Caki2 (cell line): ENCODE measurements at regions not wholly inside any gene's neighbourhood (a gene's known extent, or its start where the extent isn't known, plus 50 kb on each side); places are given as distances from the start of the nearest gene placed in this dataset.
"Not testable (repeated sequence)": the region's sequence is repeated elsewhere in the genome, so short reads cannot be mapped to it uniquely, and the experiment has no call there.

ENCODE experiments used
- DNase-seq: peaks from one replicate; pipeline ENCODE4 v3.0.0-alpha.2; 2015; ENCODE audit warnings: low read depth
- in situ Hi-C: cut with HindIII; loops from 2 replicates; pipeline ENCODE4 v1.10.0; 2016; ENCODE audit warnings: low sequenced_read_pairs, low pct_unique_long_range_greater_than_20kb, mixed read lengths

DNA sequence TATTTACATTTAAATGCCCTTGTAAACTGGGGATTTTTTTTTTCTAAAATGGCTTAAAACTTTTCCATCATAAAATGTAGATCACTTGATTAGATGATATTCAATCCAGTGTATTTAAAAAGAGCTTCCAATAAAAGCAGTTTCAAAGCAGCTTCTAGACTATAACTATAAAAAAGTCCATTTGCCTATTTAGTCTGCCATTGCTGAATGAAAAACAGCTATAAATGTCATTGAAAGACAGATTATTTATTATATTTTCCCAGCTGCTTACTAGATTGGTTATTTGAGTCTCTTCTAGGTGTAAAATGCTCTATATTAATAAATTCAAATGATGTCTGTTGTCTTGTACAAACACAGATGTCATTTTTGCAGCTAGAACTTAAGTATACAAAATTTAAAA is 414.8 kb downstream of the RMST start:
- in situ Hi-C loops: no loop called here
- DNase-seq: no peak

DNA sequence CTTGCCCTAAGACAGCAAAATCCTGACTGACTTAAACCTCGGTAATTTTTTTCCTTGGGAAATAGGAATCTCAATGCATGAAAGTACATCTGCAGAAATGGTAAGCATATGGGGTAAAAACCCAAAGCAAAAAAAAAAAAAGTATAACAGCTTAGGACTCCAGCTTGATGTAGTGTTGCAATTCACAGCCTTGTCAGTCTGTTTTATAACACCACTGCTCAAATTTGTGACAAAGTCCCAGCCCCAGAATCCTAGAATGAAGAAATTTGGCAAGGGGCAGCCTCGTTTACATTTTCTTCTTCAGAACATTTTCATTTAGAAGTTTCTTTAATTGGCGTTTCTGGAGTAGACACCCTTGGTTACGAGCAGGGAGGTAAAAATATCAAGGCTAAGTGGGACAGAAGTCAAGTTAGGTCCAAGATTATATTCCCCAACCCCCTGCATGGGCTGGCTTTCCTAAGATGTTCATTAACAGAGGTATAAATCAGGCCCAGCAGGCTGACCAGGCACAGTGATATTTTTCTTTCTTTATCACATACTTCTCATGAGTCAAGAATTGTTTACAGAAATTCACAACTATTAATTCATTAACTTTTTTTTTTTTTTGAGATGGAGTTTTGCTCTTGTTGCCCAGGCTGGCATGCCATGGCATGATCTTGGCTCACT is 424.0 kb downstream of the RMST start:
- DNase-seq: no peak

DNA sequence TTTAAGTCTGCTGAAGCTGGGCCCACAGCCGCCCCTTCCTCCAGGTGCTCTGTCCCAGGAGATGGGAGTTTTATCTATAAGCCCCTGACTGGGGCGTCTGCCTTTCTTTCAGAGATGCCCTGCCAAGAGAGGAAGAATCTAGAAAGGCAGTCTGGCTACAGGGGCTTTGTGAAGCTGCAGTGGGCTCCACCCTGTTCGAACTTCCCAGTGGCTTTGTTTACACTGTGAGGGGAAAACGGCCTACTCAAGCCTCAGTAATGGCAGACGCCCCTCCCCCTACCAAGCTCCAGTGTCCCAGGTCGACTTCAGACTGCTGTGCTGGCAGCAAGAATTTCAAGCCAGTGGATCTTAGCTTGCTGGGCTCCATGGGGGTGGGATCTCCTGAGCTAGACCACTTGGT is 435.3 kb downstream of the RMST start:
- DNase-seq, in situ Hi-C loops: not testable (repeated sequence)

More for the DNA sequence above, 424.0 kb downstream of the RMST start:
- in situ Hi-C loops: no loop called here

DNA sequence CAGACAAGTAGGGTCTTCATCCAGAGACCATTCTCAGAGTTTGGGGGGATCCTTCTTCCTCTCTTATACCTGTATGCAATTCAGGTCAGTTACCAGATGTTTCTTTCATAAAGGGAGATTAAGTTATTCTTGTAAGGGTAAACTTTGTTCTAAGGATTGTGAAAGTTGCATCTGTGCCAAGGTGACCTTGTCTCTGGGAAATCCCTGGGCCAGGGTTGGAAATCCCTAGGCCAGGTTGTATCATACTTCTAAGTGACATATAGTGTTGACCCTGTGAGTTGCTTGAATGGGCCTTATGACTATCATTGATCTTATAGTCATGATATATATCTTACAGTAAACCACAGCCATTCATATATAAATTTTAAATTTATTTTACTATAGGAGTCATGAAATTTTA is 436.9 kb downstream of the RMST start:
- no peak for DNase-seq

DNA sequence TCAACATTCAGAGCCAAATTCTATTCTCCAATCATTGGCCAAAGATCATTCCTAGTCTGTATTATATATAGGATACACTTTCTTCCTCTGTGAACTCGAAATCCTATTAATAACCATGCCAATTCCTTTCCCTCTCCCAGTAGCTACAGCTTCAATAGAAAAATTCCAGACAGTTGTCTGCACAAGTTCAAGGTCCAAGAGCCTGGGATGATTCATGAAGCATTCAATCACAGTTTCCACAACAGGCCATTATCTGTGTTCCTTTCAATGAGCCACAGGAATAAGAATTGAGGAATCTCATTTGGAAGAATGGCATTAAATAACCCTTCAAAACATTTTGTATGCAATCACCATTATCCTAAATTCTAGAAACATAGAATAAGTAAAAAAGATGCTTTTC is 437.4 kb downstream of the RMST start:
- in situ Hi-C loops: no loop called here
- DNase-seq: no peak

More for the DNA sequence above, 436.9 kb downstream of the RMST start:
- in situ Hi-C loops: no loop called here

DNA sequence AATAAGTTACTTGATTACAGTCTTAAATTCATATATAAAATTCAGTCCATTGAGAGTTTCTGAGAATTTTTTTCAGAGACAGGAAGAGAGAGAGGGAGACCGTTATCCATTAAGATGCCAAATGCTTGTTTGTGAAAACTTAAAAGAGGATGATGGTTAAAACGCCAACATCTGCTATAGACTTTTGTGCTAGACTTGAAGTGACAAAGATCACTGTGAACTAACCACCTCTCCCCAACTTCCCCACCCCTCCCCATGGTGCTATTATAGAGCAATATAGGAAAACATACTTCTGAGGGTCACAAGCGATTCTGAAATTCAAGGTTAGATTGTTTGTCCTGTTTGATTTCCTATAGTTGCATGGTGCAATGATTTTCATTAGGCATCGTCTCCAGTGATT is 440.8 kb downstream of the RMST start:
- in situ Hi-C loops: no loop called here
- no peak for DNase-seq

DNA sequence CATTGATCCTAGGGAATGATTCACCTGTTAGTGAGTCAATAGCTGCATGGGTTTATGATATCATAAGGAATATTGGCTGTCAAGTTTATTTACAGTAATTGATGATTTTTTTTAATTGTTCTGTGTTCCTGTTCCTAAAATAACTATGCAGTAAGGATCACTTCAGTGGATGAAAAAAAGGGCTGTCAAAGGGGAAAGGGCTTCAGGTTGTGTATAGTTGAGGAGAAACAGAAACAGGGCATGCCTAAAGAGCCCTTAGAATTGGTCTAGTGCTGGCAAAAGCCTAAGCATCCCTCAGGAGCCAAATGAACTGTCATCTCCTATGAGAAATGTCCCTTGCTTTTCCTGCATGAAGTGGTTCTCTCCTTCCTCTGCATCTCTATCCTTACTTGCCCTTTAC is 444.9 kb downstream of the RMST start:
- in situ Hi-C loops: no loop called here
- DNase-seq: no peak

DNA sequence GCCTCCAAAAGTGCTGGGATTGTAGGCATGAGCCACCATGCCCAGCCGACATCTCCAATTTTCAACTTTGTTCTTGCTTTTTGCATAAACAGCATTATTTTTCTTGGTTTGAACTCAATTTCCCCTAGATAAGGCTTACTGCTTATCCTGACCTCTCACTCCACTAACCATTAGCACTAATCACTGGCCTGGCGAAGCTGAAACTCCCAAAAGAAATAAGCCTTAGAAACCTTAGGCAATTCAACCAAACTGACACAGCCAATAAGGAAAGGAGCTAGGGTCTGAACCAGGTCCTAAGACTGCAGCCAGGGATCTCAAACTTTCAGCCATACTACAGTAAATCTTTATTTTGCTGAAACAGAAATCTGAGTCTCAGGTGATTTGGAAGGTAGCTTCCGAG is 448.0 kb downstream of the RMST start:
- DNase-seq: no peak
- in situ Hi-C loops: no loop called here

DNA sequence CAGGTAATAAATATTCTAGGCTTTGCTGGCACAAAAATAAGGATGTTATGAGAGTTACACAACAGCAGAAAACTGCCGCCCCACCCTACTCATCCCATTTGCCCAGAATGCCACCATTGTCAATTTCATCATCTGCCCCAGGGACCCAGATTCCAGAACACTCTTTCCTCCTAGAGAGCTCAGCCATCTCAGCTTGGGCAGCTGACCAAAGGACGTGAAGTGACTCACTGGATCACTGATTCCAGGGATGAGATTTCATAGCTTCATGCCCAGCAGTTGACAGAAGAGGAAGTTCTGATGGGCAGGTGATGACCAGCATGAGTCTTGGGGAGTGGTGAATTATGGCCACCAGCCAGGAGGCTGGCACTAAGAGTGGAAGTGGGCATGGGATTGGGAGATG is 450.3 kb downstream of the RMST start:
- peak; percentile 8 for DNase-seq
- in situ Hi-C loops: no loop called here

DNA sequence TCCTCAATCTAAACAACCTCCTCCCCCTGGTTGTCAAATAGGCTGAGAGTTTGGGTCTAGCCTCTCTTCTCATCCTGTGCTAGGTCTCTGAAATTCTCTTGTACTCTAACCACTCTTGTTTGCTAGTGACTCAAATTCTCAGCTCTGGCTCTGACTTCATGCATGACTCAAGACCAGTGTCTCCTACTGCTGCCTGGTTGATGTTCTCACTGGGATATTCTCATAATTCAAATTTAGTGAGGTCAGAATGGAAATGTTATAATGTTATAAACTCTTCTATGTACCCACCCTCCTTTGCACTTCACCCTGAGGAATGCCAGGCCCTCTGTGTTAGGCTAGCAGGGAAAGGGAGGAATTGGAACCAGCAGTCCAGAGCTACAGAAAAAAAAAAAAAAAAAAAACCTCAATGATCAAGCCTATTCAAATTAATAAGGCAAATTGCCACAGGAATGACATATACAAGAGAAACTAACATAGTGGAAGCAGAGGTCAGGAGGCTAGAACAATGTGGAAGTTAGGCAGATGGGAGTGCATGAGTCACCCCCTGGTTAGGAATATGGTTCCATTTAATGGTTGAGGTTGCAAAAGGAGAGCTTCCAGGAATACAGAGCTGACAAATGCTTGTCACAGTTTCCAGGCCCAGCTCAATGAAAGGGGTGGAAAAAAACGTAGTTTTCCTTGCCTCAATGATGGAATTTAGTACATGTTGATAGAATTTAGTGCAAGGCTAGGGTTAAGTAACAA is 459.5 kb downstream of the RMST start:
- in situ Hi-C loops: no loop called here
- no peak for DNase-seq

DNA sequence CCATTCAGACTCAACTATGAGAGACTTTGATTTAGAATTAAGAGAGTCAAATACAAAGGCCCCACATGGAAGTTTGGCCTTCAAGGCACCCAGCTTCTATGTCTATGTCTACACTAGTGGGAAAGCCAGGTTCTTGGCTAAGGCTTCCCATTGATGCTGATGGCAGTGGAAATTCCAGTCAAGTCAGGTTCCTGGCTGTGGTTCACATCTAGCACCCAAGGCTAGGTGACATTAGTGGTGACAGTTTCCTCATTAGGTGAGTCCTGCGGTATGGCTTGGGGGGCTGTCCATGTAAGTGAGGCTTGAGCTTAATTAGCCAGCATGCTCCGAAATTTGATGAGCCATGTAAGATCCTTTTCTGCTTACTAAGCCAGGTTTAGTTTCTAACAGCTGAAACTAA is 460.9 kb downstream of the RMST start:
- in situ Hi-C loops: no loop called here
- DNase-seq: no peak

DNA sequence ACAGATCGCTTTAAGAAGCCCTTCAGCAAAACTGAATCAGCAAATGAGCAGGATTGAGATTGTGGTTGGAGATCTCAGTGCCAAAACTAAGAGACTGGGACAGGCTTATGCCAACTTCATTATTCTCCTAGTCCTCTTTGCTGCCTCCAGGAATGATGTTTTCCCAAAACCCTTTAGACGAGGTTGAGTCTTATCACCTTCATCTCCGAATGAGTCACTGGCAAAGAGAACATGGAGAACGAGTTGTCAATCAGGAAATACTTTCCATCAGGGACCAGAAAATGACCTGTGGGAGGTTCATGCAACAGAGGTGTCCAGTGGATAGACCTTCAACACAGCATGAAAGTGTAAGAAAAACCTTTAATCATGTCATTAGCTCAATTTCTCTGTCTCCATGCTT is 461.5 kb downstream of the RMST start:
- in situ Hi-C loops: no loop called here
- DNase-seq: no peak

DNA sequence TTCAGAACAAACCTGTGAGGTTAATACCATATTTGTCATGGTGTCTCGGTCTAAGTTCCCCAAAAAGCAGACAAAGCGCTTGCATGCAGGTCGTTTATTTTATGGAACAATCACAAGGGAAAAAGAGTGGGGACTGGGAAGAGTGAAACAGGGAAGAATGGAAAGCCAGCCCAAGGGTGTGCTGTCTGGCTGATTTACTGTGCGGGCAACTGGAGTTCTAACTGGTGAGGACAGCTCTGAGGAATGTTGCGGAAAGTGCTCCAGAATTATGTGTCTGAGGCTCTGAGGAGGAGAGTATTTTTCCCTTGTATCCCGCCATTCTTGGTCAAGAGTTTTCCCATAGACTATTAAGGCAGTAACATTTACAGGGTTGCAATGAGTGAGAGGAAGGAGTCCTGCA is 465.4 kb downstream of the RMST start:
- no peak for DNase-seq
- in situ Hi-C loops: no loop called here

DNA sequence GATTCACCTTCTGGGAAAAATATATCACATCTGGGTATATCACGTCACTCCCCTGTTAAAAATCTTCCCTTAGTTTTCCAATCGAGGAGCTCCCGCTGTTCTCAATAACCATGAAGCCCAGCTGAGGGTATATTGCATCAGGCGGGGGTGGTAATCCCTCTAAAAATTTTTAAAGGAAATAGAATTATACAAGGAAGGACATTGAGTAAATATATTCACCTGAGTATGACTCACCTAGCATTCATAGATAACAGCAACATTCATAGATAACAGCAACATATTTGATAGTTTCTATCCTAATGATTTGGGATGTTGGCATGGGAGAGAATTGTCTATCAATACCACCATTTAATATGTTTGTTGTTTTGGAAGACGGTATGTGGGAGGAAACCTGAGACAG is 473.6 kb downstream of the RMST start:
- in situ Hi-C loops: no loop called here
- DNase-seq: no peak

DNA sequence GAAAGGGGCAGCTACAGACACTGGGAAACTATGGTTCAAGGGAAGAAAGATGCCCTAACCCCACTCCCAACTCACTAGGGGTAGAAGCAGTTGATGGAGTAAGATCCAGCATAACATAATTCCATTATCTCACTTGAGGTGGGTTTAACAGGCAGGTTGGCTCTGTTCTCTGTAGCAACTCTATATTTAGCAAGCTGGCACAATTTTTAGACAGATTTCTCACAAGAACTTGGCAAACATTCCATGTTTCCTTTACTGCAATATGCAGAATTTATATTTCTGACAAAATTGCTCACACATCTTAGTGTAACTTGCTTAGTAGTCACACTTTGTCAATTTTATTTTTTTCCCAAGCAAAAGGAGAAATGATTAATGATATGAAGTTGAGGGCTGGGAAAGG is 475.4 kb downstream of the RMST start:
- in situ Hi-C loops: no loop called here

DNA sequence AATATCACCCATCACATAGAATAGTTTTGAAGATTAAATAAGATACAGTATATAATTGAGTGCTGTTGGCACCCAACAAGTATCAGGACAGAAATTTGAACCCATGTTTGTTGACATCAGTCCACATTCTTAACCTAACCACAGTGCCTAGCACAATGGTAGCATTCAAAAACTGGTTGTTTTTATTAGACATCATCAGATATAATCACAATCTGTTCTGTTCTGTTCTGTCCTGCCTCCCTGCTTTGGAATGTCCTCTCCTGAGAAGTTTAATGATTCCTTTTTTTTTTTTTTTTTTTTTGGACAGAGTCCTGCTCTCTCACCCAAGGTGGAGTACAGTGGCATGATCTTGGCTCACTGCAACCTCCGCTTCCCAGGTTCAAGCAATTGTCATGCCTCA is 476.6 kb downstream of the RMST start:
- in situ Hi-C loops: no loop called here
- DNase-seq: peak; percentile 33

More for the DNA sequence above, 475.4 kb downstream of the RMST start:
- DNase-seq: no peak

DNA sequence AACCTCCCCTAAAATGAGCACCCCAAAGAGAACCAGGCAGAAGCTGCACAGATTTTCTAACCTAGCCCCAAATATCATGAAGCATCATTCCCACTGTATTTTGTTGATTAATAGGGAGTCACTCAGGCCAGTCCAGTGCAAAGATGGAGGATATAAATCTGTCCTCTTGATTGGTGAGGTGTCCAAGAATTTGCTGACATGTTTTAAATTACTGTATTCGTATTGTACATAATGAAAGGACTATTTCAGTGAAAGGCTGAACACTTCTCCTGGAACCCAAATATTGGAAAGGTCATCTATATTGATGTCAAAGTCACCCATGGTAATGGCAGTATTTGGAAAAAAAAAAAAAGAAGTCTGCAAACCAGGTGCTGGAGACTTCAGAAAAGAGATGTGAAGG is 477.5 kb downstream of the RMST start:
- in situ Hi-C loops: no loop called here

DNA sequence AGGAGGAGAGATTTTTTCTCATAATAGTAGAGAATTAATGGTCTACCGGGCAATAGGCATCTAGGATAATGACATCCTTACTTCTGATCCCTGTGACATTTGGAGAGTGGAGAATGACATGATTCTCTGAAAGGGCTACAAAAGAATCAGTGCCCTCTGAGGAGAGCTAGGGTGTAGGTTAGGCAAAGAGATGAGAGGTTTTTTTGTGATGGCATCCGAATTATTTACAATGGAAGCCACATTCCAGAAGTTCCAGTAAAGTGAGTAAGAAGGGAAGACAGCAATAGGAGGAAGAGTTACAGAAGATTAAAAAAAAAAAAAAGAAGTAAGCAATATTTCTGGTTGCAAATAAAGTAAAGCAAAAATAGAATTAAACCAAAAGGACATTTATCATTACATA is 478.0 kb downstream of the RMST start:
- peak; percentile 50 for DNase-seq
- in situ Hi-C loops: no loop called here

More for the DNA sequence above, 477.5 kb downstream of the RMST start:
- no peak for DNase-seq

DNA sequence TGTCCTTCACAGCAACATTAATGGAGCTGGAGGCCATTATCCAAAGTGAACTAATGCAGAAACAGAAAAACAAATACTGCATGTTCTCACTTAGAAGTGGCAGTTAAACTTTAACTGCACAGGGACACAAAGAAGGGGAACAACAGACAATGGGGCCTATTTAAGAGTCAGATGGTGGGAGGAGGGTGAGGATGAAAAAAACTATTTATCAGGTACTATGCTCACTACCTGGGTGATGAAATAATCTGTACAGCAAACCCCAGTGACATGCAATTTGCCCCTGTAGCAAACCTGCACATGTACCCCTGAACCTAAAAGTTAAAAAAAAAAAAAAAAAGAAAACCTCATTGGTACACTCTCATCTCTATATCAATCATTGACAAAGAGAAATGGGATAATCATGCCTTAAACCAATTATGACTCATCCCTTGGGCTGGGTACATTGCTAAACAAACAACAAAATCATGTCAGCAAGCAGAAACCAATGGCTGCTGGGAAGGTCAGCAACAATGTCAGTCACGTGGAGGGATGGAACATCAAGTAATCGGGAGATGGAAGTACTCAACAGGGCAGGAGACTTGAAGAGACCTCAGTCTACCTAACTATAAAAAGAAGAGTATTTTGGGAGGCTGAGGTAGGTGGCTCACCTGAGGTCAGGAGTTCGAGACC is 479.2 kb downstream of the RMST start:
- peak; percentile 65 for DNase-seq
- in situ Hi-C loops: no loop called here
